Kidney epithelial cell (primary cell): ENCODE measurements at regions not wholly inside any gene's neighbourhood (a gene's known extent, or its start where the extent isn't known, plus 50 kb on each side); places are given as distances from the start of the nearest gene placed in this dataset.

Experiments
- DNase-seq: peaks from one replicate; pipeline ENCODE4 v3.0.0-alpha.2; 2010; ENCODE audit warnings: low read depth
- H3K27me3 ChIP-seq: 2 replicates; pipeline ENCODE4 v1.6.0; 2011; ENCODE audit warnings: low read length; ENCODE audit not compliant: control insufficient read depth, insufficient read depth
- H3K36me3 ChIP-seq: 2 replicates; pipeline ENCODE4 v1.5.1; 2011; ENCODE audit warnings: low read length; ENCODE audit not compliant: control insufficient read depth, insufficient read depth
- H3K4me3 ChIP-seq: 2 replicates; pipeline ENCODE4 v1.5.1; 2011; ENCODE audit warnings: low read depth, mild to moderate bottlenecking, control low read depth, low read length
- CTCF ChIP-seq: IDR thresholded peaks from 2 replicates; pipeline ENCODE4 v1.5.1; 2011; ENCODE audit warnings: mild to moderate bottlenecking, moderate library complexity, low read length, control low read depth, inconsistent platforms; ENCODE audit not compliant: insufficient read depth, poor library complexity, severe bottlenecking

GRCh38 chr9:100784755-100785154, 206.9 kb downstream of the CAVIN4 start:
- no peak overlapping the region for H3K4me3 ChIP-seq
- TF ChIP-seq CTCF = no peak
- H3K27me3 ChIP-seq = no peaks in the 10 kb centered on the region
- DNase-seq = no peak
- no peaks in the 10 kb centered on the region for H3K36me3 ChIP-seq

GRCh38 chr9:100785946-100786345, 208.1 kb downstream of the CAVIN4 start:
- no peak for DNase-seq
- H3K4me3 ChIP-seq = no peak overlapping the region
- TF ChIP-seq CTCF = no peak
- no peaks in the 10 kb centered on the region for H3K27me3 ChIP-seq
- H3K36me3 ChIP-seq = no peaks in the 10 kb centered on the region

GRCh38 chr9:100794738-100795269, 216.9 kb downstream of the CAVIN4 start:
- Histone ChIP-seq H3K4me3 (no peak overlapping the region), H3K36me3 (no peaks in the 10 kb centered on the region), H3K27me3 (no peaks in the 10 kb centered on the region)
- TF ChIP-seq CTCF = no peak
- DNase-seq = no peak

GRCh38 chr9:100803956-100804355, 224.6 kb upstream of the PLPPR1 start:
- no peaks in the 10 kb centered on the region for H3K27me3 ChIP-seq
- DNase-seq = no peak
- no peaks in the 10 kb centered on the region for H3K36me3 ChIP-seq
- TF ChIP-seq CTCF = no peak
- no peak overlapping the region for H3K4me3 ChIP-seq

GRCh38 chr9:100811643-100812042, 216.9 kb upstream of the PLPPR1 start:
- no peak for DNase-seq
- Histone ChIP-seq H3K4me3 (no peak overlapping the region), H3K36me3 (no peaks in the 10 kb centered on the region), H3K27me3 (no peaks in the 10 kb centered on the region)
- TF ChIP-seq CTCF = no peak

- Histone ChIP-seq H3K4me3 (no peak overlapping the region), H3K27me3 (no peaks in the 10 kb centered on the region), H3K36me3 (no peaks in the 10 kb centered on the region)
- no peak for DNase-seq
- TF ChIP-seq CTCF = no peak
These were observed 214.7 kb upstream of the PLPPR1 start for GRCh38 chr9:100813871-100814270.
